SU-DHL-6 (cell line): ENCODE measurements at regions not wholly inside any gene's neighbourhood (a gene's known extent, or its start where the extent isn't known, plus 50 kb on each side); places are given as distances from the start of the nearest gene placed in this dataset.
A peak's percentile ranks its signal among the peaks of the same experiment; 100 is the strongest.

Experiments
- H2AFZ ChIP-seq: fragments of 200-600 bp; sonication (generic); 2 replicates; pipeline ENCODE4 v1.6.1; 2014; ENCODE audit warnings: low read depth, mild to moderate bottlenecking, moderate library complexity, mixed read lengths, antibody characterized with exemption, low read length; ENCODE audit not compliant: severe bottlenecking
- H3F3A ChIP-seq: fragments of 200-600 bp; shearing (Covaris generic); 2 replicates; pipeline ENCODE4 v1.6.0; 2016; ENCODE audit warnings: antibody characterized with exemption, mild to moderate bottlenecking; ENCODE audit not compliant: insufficient read depth
- H3K27ac ChIP-seq: fragments of 200-600 bp; sonication (generic); 2 replicates; pipeline ENCODE4 v1.5.1; 2016; ENCODE audit warnings: low read depth, mild to moderate bottlenecking, low read length, moderate library complexity, mixed read lengths
- H3K27me3 ChIP-seq: fragments of 200-600 bp; sonication (generic), shearing (Covaris generic); 2 replicates; pipeline ENCODE4 v1.6.0; 2014; ENCODE audit warnings: mild to moderate bottlenecking, low read length
- H3K36me3 ChIP-seq: fragments of 200-600 bp; sonication (generic); 2 replicates; pipeline ENCODE4 v1.6.1; 2014; ENCODE audit warnings: mild to moderate bottlenecking, low read length, mixed read lengths
- H3K4me2 ChIP-seq: fragments of 300-600, 200-600 bp; shearing (Covaris generic), sonication (generic); 2 replicates; pipeline ENCODE4 v1.6.0; 2014; ENCODE audit warnings: low read length, low read depth, mild to moderate bottlenecking; ENCODE audit not compliant: poor library complexity, severe bottlenecking
- H3K4me3 ChIP-seq: fragments of 200-600 bp; sonication (generic); 2 replicates; pipeline ENCODE4 v1.5.1; 2014; ENCODE audit warnings: antibody characterized with exemption, low read length, mild to moderate bottlenecking, mixed read lengths; ENCODE audit not compliant: insufficient read depth, poor library complexity, severe bottlenecking
- H3K79me2 ChIP-seq: fragments of 200-600 bp; sonication (generic); 2 replicates; pipeline ENCODE4 v1.6.1; 2014; ENCODE audit warnings: mild to moderate bottlenecking, low read length, moderate library complexity; ENCODE audit not compliant: insufficient read depth
- H3K9ac ChIP-seq: fragments of 200-600 bp; sonication (generic); 2 replicates; pipeline ENCODE4 v1.7.0; 2014; ENCODE audit warnings: mild to moderate bottlenecking, low read length
- H3K9me2 ChIP-seq: fragments of 200-600 bp; sonication (generic); replicated peaks from 2 replicates; pipeline ENCODE4 v1.6.1; 2014; ENCODE audit warnings: low read length; ENCODE audit not compliant: insufficient read depth
- H3K9me3 ChIP-seq: fragments of 200-600 bp; sonication (generic); 2 replicates; pipeline ENCODE4 v1.6.1; 2014; ENCODE audit warnings: low read length, mixed read lengths; ENCODE audit not compliant: insufficient read depth
- H4K20me1 ChIP-seq: fragments of 200-600 bp; sonication (generic); 2 replicates; pipeline ENCODE4 v1.6.1; 2014; ENCODE audit warnings: low read depth, mild to moderate bottlenecking, antibody characterized with exemption, low read length, moderate library complexity, mixed read lengths
- EZH2phosphoT487 ChIP-seq: fragments of 200-600 bp; sonication (generic), shearing (Covaris generic); conservative IDR thresholded peaks from 2 replicates; pipeline ENCODE4 v1.6.1; 2018; ENCODE audit warnings: mild to moderate bottlenecking, antibody characterized with exemption, low read length, moderate library complexity, mixed read lengths
- TF ChIP-seq, protein P1 (sequence below): fragments of 200-600 bp; sonication (generic); IDR thresholded peaks from one replicate; pipeline ENCODE4 v1.5.1; 2017; ENCODE audit warnings: antibody characterized with exemption, mild to moderate bottlenecking, low read length, moderate library complexity; ENCODE audit not compliant: insufficient read depth, poor library complexity, severe bottlenecking

DNA sequence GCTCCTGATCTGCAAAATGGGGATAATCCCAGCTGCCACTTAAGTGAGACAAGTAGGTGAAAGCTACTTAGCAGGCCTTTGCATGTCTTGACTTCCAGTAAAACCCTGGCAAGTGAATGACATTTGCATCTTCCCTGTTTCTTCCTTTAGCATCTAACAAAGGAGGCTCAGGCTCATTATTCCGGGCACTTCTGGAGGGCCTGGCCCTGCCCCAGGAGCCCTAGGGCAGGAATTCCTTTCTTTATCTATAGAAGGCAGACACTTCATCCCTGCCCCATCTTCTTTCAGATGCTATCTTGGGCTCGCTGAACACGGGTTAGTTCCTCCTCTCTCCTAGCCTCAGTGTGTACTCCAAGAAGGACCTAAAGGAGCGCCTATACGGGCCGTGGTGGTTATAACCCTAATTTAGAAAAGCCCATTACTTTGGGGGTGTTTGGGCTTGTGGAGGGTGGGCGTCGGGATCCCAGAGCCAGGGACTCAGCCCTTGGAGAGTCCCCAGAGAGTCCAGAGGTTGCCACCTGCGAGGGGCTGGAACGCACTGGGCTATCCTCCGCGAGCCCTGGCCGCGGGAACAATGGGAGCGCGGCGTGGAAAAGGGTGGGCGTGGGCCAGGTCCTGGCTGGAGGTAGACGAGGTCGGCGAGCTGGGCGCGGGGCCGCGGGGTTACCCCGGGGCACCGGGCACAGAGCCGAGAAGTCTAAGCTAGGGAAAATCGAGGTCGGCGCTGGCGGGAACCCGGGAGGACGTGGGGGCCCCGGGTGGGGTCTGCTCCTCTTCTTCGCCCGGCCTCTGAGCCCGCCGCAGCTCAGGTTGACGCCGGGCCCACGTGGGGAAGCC is 62.8 kb upstream of the EPB41L1 start:
- no peak overlapping the region for H3K4me3 ChIP-seq
- no peaks in the 10 kb centered on the region for H3F3A ChIP-seq

DNA sequence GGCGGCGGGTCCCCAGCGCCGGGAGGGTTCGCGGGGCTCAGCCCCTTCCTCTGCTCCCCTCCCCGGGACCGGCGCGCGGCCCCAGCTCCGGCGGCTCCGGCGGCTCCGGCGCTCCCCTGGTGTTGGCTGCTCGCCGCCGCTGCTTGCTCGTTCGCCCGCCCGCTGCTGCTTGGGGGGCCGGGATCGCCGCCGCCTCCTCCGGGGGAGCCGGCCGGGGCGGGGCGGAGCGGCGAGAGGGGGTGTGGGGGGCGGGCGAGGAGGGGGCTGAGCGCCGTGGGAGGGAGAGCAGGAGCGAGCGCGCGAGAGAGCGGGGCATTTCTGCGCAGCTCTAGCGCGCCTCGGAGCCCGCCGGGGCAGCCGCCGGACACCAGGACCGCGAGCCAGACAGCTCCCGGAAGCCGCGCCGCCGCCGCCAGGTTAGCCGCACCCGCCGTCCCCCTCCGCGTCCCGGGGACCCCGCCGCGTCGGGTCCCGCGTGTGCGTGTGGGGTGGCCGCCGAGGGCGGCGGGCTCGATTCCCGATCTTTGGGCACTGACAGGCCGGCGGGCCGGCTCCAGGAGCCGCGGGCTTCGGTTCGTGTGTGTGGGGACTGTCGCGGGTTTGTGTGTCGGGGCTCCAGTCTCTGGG is 62.0 kb upstream of the EPB41L1 start:
- Histone ChIP-seq H3K9me3 (no peaks in the 10 kb centered on the region), H3K27ac (no peak overlapping the region), H3K4me2 (peak overlapping the region; percentile 55), H3K9ac (peak overlapping the region; percentile 21; the same call in 1 of the 2 replicates), H3K79me2 (no peaks in the 10 kb centered on the region), H3F3A (no peaks in the 10 kb centered on the region), H3K36me3 (no peaks in the 10 kb centered on the region), H3K4me3 (peak overlapping the region; percentile 23), H4K20me1 (no peaks in the 10 kb centered on the region), H3K9me2 (no peaks in the 10 kb centered on the region), H2AFZ (no peak overlapping the region), H3K27me3 (no peaks in the 10 kb centered on the region)
- 0 out of 2 replicates have a peak, but pooled peaks have one; percentile 25 for TF ChIP-seq EZH2phosphoT487
- TF ChIP-seq, protein P1, sequence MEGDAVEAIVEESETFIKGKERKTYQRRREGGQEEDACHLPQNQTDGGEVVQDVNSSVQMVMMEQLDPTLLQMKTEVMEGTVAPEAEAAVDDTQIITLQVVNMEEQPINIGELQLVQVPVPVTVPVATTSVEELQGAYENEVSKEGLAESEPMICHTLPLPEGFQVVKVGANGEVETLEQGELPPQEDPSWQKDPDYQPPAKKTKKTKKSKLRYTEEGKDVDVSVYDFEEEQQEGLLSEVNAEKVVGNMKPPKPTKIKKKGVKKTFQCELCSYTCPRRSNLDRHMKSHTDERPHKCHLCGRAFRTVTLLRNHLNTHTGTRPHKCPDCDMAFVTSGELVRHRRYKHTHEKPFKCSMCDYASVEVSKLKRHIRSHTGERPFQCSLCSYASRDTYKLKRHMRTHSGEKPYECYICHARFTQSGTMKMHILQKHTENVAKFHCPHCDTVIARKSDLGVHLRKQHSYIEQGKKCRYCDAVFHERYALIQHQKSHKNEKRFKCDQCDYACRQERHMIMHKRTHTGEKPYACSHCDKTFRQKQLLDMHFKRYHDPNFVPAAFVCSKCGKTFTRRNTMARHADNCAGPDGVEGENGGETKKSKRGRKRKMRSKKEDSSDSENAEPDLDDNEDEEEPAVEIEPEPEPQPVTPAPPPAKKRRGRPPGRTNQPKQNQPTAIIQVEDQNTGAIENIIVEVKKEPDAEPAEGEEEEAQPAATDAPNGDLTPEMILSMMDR: no peak

More for the DNA sequence above, 62.8 kb upstream of the EPB41L1 start:
- Histone ChIP-seq H3K27ac (no peak overlapping the region), H2AFZ (no peak overlapping the region), H3K4me2 (peak overlapping the region; percentile 55), H3K9ac (no peak overlapping the region), H3K79me2 (no peaks in the 10 kb centered on the region), H3K36me3 (no peaks in the 10 kb centered on the region), H3K9me3 (no peaks in the 10 kb centered on the region), H3K9me2 (no peaks in the 10 kb centered on the region), H4K20me1 (no peaks in the 10 kb centered on the region), H3K27me3 (no peaks in the 10 kb centered on the region)
- TF ChIP-seq, protein P1: no peak
- no peak for TF ChIP-seq EZH2phosphoT487

DNA sequence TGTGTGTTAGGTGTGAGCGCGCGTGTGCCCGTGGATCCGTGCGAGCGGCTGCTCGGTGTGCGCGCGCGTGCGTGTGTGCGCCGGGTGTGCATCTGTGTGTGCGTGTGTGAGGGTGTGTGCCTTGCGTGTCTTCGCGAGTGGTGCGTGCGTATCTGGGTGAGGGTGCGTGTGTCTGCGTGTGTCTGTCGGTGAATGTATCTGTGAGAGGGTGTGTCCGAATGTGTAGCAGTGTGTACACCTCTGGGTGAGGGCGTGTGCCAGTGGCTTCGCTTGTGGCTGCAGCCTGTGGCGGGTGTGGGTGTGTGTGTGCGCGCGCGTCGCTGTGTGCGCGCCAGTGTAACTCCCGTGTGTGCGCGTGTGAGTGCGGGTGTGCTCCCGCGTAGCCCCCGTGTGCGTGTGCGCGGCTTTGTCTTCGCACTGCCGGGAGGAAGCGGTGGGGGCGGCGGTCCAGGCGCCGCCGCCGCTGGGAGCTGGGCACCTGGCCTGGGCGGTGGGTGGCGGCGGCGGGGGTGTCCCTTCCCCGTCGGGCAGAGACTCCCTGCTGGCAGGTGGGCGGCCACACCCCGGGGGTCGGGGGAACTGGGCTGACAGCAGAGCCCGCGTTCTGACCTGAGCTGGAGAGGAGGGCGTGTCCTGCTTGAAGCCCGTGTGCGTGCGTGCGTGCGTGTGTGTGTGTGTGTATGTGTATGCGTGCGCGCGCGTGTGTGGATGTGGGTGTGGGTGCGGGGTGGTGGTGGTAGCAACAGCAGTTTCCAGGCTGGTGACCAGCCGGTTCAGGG is 61.3 kb upstream of the EPB41L1 start:
- Histone ChIP-seq H3K27me3 (no peaks in the 10 kb centered on the region), H3K9me3 (no peaks in the 10 kb centered on the region), H3K79me2 (no peaks in the 10 kb centered on the region), H3F3A (no peaks in the 10 kb centered on the region), H3K9me2 (no peaks in the 10 kb centered on the region), H3K36me3 (no peaks in the 10 kb centered on the region), H4K20me1 (no peaks in the 10 kb centered on the region), H3K27ac (no peak overlapping the region), H3K9ac (peak overlapping the region; percentile 21; the same call in 1 of the 2 replicates), H2AFZ (peak overlapping the region; percentile 14), H3K4me3 (peak overlapping the region; percentile 23), H3K4me2 (peak overlapping the region; percentile 55)
- TF ChIP-seq, protein P1: no peak
- no peak for TF ChIP-seq EZH2phosphoT487
